ENCODE measurements at regions not wholly inside any gene's neighbourhood (a gene's known extent, or its start where the extent isn't known, plus 50 kb on each side); places are given as distances from the start of the nearest gene placed in this dataset.

GRCh38 chr5:96064877-96065276 lies 103.2 kb upstream of the ELL2 start:
- POLR2A ChIA-PET = interaction anchor here (0.6 to 1.5 kb wide), 2 partner anchors 17 to 237 kb away, joined by 3 read pairs; no protein-coding TSS in a partner anchor
- peaks cover 9% of the 10 kb centered on the region for H3K4me1 ChIP-seq (ENCODE audit: control insufficient read depth, insufficient read depth, low read length)
- no peak overlapping the region for H3K4me3 ChIP-seq (ENCODE audit: low read depth, low read length)
- no peak overlapping the region for H3K27ac ChIP-seq (ENCODE audit: extremely low read depth, low read depth, low read length)
- CTCF ChIA-PET = interaction anchor here (0.7 kb wide), 1 partner anchor 35 kb away, joined by 3 read pairs; no protein-coding TSS in a partner anchor
- no peaks in the 10 kb centered on the region for H3K36me3 ChIP-seq (ENCODE audit: control insufficient read depth in 2 of 2, insufficient read depth in 1 of 2, low read length in 2 of 2)
- TF ChIP-seq HIC1 (tag by site-specific recombination; IDR thresholded peaks at IDR 0.05) (no peak), ZBTB21 (tag by site-specific recombination; IDR thresholded peaks at IDR 0.05) (no peak), ZNF518A (tag by site-specific recombination; conservative IDR thresholded peaks at IDR 0.05; ENCODE audit: low read depth) (no peak), ZNF23 (tag by site-specific recombination; IDR thresholded peaks at IDR 0.05; ENCODE audit: borderline replicate concordance) (no peak), ZNF843 (tag by site-specific recombination; IDR thresholded peaks at IDR 0.05) (no peak), ZNF707 (tag by site-specific recombination; IDR thresholded peaks at IDR 0.05) (no peak), WT1 (tag by site-specific recombination; IDR thresholded peaks at IDR 0.05) (no peak), ZNF280C (tag by site-specific recombination; IDR thresholded peaks at IDR 0.05) (no peak), ZFP69B (tag by site-specific recombination; IDR thresholded peaks at IDR 0.05) (no peak), ZNF558 (tag by site-specific recombination; IDR thresholded peaks at IDR 0.05) (no peak), TRIM28 (IDR thresholded peaks at IDR 0.05; ENCODE audit: borderline replicate concordance, low read length) (no peak), ZNF529 (tag by site-specific recombination; IDR thresholded peaks at IDR 0.05; ENCODE audit: insufficient replicate concordance) (no peak), ZNF404 (tag by site-specific recombination; IDR thresholded peaks at IDR 0.05) (no peak), ZNF248 (tag by site-specific recombination; IDR thresholded peaks at IDR 0.05) (no peak), BCL11B (tag by site-specific recombination; IDR thresholded peaks at IDR 0.05; ENCODE audit: low read depth) (no peak)
- TF ChIP-seq, protein P1, sequence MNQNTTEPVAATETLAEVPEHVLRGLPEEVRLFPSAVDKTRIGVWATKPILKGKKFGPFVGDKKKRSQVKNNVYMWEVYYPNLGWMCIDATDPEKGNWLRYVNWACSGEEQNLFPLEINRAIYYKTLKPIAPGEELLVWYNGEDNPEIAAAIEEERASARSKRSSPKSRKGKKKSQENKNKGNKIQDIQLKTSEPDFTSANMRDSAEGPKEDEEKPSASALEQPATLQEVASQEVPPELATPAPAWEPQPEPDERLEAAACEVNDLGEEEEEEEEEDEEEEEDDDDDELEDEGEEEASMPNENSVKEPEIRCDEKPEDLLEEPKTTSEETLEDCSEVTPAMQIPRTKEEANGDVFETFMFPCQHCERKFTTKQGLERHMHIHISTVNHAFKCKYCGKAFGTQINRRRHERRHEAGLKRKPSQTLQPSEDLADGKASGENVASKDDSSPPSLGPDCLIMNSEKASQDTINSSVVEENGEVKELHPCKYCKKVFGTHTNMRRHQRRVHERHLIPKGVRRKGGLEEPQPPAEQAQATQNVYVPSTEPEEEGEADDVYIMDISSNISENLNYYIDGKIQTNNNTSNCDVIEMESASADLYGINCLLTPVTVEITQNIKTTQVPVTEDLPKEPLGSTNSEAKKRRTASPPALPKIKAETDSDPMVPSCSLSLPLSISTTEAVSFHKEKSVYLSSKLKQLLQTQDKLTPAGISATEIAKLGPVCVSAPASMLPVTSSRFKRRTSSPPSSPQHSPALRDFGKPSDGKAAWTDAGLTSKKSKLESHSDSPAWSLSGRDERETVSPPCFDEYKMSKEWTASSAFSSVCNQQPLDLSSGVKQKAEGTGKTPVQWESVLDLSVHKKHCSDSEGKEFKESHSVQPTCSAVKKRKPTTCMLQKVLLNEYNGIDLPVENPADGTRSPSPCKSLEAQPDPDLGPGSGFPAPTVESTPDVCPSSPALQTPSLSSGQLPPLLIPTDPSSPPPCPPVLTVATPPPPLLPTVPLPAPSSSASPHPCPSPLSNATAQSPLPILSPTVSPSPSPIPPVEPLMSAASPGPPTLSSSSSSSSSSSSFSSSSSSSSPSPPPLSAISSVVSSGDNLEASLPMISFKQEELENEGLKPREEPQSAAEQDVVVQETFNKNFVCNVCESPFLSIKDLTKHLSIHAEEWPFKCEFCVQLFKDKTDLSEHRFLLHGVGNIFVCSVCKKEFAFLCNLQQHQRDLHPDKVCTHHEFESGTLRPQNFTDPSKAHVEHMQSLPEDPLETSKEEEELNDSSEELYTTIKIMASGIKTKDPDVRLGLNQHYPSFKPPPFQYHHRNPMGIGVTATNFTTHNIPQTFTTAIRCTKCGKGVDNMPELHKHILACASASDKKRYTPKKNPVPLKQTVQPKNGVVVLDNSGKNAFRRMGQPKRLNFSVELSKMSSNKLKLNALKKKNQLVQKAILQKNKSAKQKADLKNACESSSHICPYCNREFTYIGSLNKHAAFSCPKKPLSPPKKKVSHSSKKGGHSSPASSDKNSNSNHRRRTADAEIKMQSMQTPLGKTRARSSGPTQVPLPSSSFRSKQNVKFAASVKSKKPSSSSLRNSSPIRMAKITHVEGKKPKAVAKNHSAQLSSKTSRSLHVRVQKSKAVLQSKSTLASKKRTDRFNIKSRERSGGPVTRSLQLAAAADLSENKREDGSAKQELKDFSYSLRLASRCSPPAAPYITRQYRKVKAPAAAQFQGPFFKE (tag by site-specific recombination; IDR thresholded peaks at IDR 0.05; ENCODE audit: borderline replicate concordance) = no peak
- TF ChIP-seq, protein P2, sequence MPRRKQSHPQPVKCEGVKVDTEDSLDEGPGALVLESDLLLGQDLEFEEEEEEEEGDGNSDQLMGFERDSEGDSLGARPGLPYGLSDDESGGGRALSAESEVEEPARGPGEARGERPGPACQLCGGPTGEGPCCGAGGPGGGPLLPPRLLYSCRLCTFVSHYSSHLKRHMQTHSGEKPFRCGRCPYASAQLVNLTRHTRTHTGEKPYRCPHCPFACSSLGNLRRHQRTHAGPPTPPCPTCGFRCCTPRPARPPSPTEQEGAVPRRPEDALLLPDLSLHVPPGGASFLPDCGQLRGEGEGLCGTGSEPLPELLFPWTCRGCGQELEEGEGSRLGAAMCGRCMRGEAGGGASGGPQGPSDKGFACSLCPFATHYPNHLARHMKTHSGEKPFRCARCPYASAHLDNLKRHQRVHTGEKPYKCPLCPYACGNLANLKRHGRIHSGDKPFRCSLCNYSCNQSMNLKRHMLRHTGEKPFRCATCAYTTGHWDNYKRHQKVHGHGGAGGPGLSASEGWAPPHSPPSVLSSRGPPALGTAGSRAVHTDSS (tag by site-specific recombination; IDR thresholded peaks at IDR 0.05) = no peak
- H3K9me3 ChIP-seq (ENCODE audit: control insufficient read depth, insufficient read depth, low read depth, low read length) = no peaks in the 10 kb centered on the region
